GM18520 (cell line): ENCODE measurements at regions not wholly inside any gene's neighbourhood (a gene's known extent, or its start where the extent isn't known, plus 50 kb on each side); places are given as distances from the start of the nearest gene placed in this dataset.

ENCODE experiments used
- ATAC-seq: cut with Tn5 transposase; IDR thresholded peaks from one replicate; pipeline ENCODE4 v1.9.1; 2021; ENCODE audit not compliant: unreplicated experiment

- no peak for ATAC-seq
Observed at GRCh38 chrX:46447384-46447783, 97.8 kb downstream of the ZNF674 start.

GRCh38 chrX:46446727-46447378 lies 98.4 kb downstream of the ZNF674 start:
- ATAC-seq: peak; percentile 83

- ATAC-seq: no peak
Observed at GRCh38 chrX:46444011-46444410, 101.2 kb downstream of the ZNF674 start.

GRCh38 chrX:46436744-46437143 lies 108.5 kb downstream of the ZNF674 start:
- no peak for ATAC-seq

GRCh38 chrX:46433892-46434291 lies 111.3 kb downstream of the ZNF674 start:
- ATAC-seq: no peak

- ATAC-seq: no peak
Observed at GRCh38 chrX:46408553-46409407, 136.4 kb downstream of the ZNF674 start.

- ATAC-seq: no peak
Observed at GRCh38 chrX:46407753-46408130, 137.5 kb downstream of the ZNF674 start.

- ATAC-seq: no peak
Observed at GRCh38 chrX:46407036-46407752, 138.0 kb downstream of the ZNF674 start.

- ATAC-seq: no peak
Observed at GRCh38 chrX:46404774-46405173, 140.4 kb downstream of the ZNF674 start.

GRCh38 chrX:46400530-46401443 lies 144.4 kb downstream of the ZNF674 start:
- no peak for ATAC-seq

- ATAC-seq: no peak
Observed at GRCh38 chrX:46398874-46399273, 146.3 kb downstream of the ZNF674 start.

- no peak for ATAC-seq
Observed at GRCh38 chrX:46398126-46398525, 147.1 kb downstream of the ZNF674 start.

GRCh38 chrX:46386511-46386910 lies 158.7 kb downstream of the ZNF674 start:
- ATAC-seq: no peak

- ATAC-seq: no peak
Observed at GRCh38 chrX:46383006-46383405, 162.2 kb downstream of the ZNF674 start.

GRCh38 chrX:46382595-46382994 lies 162.6 kb downstream of the ZNF674 start:
- no peak for ATAC-seq

GRCh38 chrX:46381630-46382029 lies 163.6 kb downstream of the ZNF674 start:
- ATAC-seq: no peak

GRCh38 chrX:46380148-46380752 lies 165.0 kb downstream of the ZNF674 start:
- ATAC-seq: no peak

- no peak for ATAC-seq
Observed at GRCh38 chrX:46376246-46376885, 168.9 kb downstream of the ZNF674 start.

- no peak for ATAC-seq
Observed at GRCh38 chrX:46375831-46376230, 169.4 kb downstream of the ZNF674 start.

- no peak for ATAC-seq
Observed at GRCh38 chrX:46374371-46374770, 170.8 kb downstream of the ZNF674 start.
